ENCODE measurements at regions not wholly inside any gene's neighbourhood (a gene's known extent, or its start where the extent isn't known, plus 50 kb on each side); places are given as distances from the start of the nearest gene placed in this dataset.

GRCh38 chr1:222045236-222045635 is 303.3 kb upstream of the DUSP10 start:
- DNase-seq, result no peak
- Histone ChIP-seq H3K79me2 (ENCODE audit: insufficient read depth) (no peaks in the 10 kb centered on the region), H3F3A (replicated peaks; ENCODE audit: insufficient read depth) (peaks cover 8% of the 10 kb centered on the region), H3K9me3 (no peaks in the 10 kb centered on the region), H2AFZ (ENCODE audit: low read depth) (no peak overlapping the region), H3K9ac (no peak overlapping the region), H3K9me2 (no peaks in the 10 kb centered on the region), H3K4me3 (ENCODE audit: low read depth in 2 of 2, low read length in 1 of 2) (no peak overlapping the region), H3K36me3 (replicated peaks in 1 of 2; ENCODE audit: control insufficient read depth in 1 of 2, insufficient read depth in 2 of 2, low read length in 1 of 2) (no peaks in the 10 kb centered on the region), H4K20me1 (ENCODE audit: insufficient read depth) (no peaks in the 10 kb centered on the region), H3K27me3 (ENCODE audit: insufficient read depth) (no peaks in the 10 kb centered on the region), H3K4me1 (ENCODE audit: control insufficient read depth in 1 of 2, insufficient read depth in 2 of 2, low read depth in 1 of 2, low read length in 1 of 2) (peaks cover 13 to 50% of the 10 kb centered on the region in 2 experiments), H3K27ac (ENCODE audit: low read depth in 2 of 2, low read length in 1 of 2) (no peak overlapping the region; a peak in 1 of 4 replicates), H3K4me2 (no peak overlapping the region)
- CTCF ChIA-PET, result interaction anchor here (2.3 kb wide), 1 partner anchor 410 kb away, joined by 11 read pairs; no protein-coding TSS in a partner anchor
- POLR2A ChIA-PET, result no interaction called here
- WGBS (ENCODE audit: low lambda C conversion rate), result 57% methylated on average over 3 of the region's 3 CpGs
- TF ChIP-seq NFIC (IDR thresholded peaks at IDR 0.05; ENCODE audit: borderline replicate concordance) (no peak), EP300 (IDR thresholded peaks at IDR 0.05; ENCODE audit: borderline replicate concordance in 1 of 2, low read depth in 1 of 2, low read length in 1 of 2) (no peak), IRF3 (IDR thresholded peaks at IDR 0.05; ENCODE audit: low read depth, low read length) (no peak), ELF1 (IDR thresholded peaks at IDR 0.05) (no peak), SMC3 (IDR thresholded peaks at IDR 0.05; ENCODE audit: low read depth, low read length) (no peak), YY1 (IDR thresholded peaks at IDR 0.05; ENCODE audit: low read depth) (no peak), SIN3A (IDR thresholded peaks at IDR 0.05; ENCODE audit: borderline replicate concordance, low read depth, low read length) (no peak), RCOR1 (IDR thresholded peaks at IDR 0.05; ENCODE audit: low read length) (no peak), MEF2A (IDR thresholded peaks at IDR 0.05; ENCODE audit: borderline replicate concordance, low read depth) (no peak), POLR2AphosphoS5 (IDR thresholded peaks at IDR 0.05; ENCODE audit: low read depth, low read length) (no peak), EZH2phosphoT487 (IDR thresholded peaks at IDR 0.05; ENCODE audit: borderline replicate concordance, low read depth) (no peak), CHD2 (IDR thresholded peaks at IDR 0.05; ENCODE audit: low read length, partially characterized antibody) (no peak), FOXM1 (IDR thresholded peaks at IDR 0.05; ENCODE audit: low read depth) (no peak), RFX5 (IDR thresholded peaks at IDR 0.05; ENCODE audit: low read length) (no peak)

- 39% methylated on average over 7 of the region's 9 CpGs for WGBS (ENCODE audit: low lambda C conversion rate)
- Histone ChIP-seq H3K9me3 (no peaks in the 10 kb centered on the region), H3K27ac (ENCODE audit: low read depth in 2 of 2, low read length in 1 of 2) (peak overlapping the region; percentile 92 to 98), H3K9me2 (no peaks in the 10 kb centered on the region), H3K4me1 (ENCODE audit: control insufficient read depth in 1 of 2, insufficient read depth in 2 of 2, low read depth in 1 of 2, low read length in 1 of 2) (peaks cover 13 to 47% of the 10 kb centered on the region in 2 experiments), H2AFZ (ENCODE audit: low read depth) (no peak overlapping the region), H3K36me3 (replicated peaks in 1 of 2; ENCODE audit: control insufficient read depth in 1 of 2, insufficient read depth in 2 of 2, low read length in 1 of 2) (no peaks in the 10 kb centered on the region), H3K9ac (peak overlapping the region; percentile 37), H3K27me3 (ENCODE audit: insufficient read depth) (no peaks in the 10 kb centered on the region), H3K4me2 (peak overlapping the region; percentile 64; the same call in 1 of the 2 replicates), H4K20me1 (ENCODE audit: insufficient read depth) (no peaks in the 10 kb centered on the region), H3F3A (replicated peaks; ENCODE audit: insufficient read depth) (peaks cover 8% of the 10 kb centered on the region), H3K4me3 (ENCODE audit: low read depth in 2 of 2, low read length in 1 of 2) (no peak overlapping the region), H3K79me2 (ENCODE audit: insufficient read depth) (no peaks in the 10 kb centered on the region)
- DNase-seq, result peak; percentile 76
- ChIA-PET POLR2A (interaction anchor here (0.6 to 1.9 kb wide), 4 partner anchors 99 to 302 kb away, joined by 3 to 5 read pairs (median 4); partner anchors contain the start of gene DUSP10), CTCF (interaction anchor here (0.6 to 2.5 kb wide), 11 partner anchors 17 to 574 kb away, joined by 3 to 12 read pairs (median 3); partner anchors contain the start of gene DUSP10)
- TF ChIP-seq RAD21 (IDR thresholded peaks at IDR 0.05; ENCODE audit: low read length), result no peak; the same call in 1 of the 2 replicates
- TF ChIP-seq NFIC (IDR thresholded peaks at IDR 0.05; ENCODE audit: borderline replicate concordance), result peak; percentile 92
- TF ChIP-seq ELF1 (IDR thresholded peaks at IDR 0.05), result no peak
- 0 out of 2 replicates have a peak, but pooled peaks have one; percentile 10 for TF ChIP-seq SMC3 (IDR thresholded peaks at IDR 0.05; ENCODE audit: low read depth, low read length)
- TF ChIP-seq MXI1 (IDR thresholded peaks at IDR 0.05; ENCODE audit: low read depth, low read length), result no peak
- peak; percentile 96 for TF ChIP-seq RCOR1 (IDR thresholded peaks at IDR 0.05; ENCODE audit: low read length)
- TF ChIP-seq FOXJ3 (CRISPR knock-in tag; IDR thresholded peaks at IDR 0.05), result peak; percentile 74
- no peak for TF ChIP-seq CTCF (IDR thresholded peaks at IDR 0.05)
- no peak for TF ChIP-seq YY1 (IDR thresholded peaks at IDR 0.05; ENCODE audit: low read depth)
- no peak for TF ChIP-seq RFX5 (IDR thresholded peaks at IDR 0.05; ENCODE audit: low read length)
- 0 out of 2 replicates have a peak, but pooled peaks have one; percentile 3 for TF ChIP-seq SIN3A (IDR thresholded peaks at IDR 0.05; ENCODE audit: borderline replicate concordance, low read depth, low read length)
- TF ChIP-seq GABPA (IDR thresholded peaks at IDR 0.05; ENCODE audit: low read depth), result no peak
- peak; percentile 84 for TF ChIP-seq POLR2AphosphoS5 (IDR thresholded peaks at IDR 0.05; ENCODE audit: low read depth, low read length)
- peak; percentile 74; the same call in 1 of the 2 replicates for TF ChIP-seq TEAD4 (IDR thresholded peaks at IDR 0.05; ENCODE audit: borderline replicate concordance, insufficient read depth)
- no peak for TF ChIP-seq TAF1 (IDR thresholded peaks at IDR 0.05; ENCODE audit: borderline replicate concordance, low read depth, low read length)
- TF ChIP-seq USF1 (IDR thresholded peaks at IDR 0.05; ENCODE audit: borderline replicate concordance, low read depth), result no peak
- no peak for TF ChIP-seq EZH2phosphoT487 (IDR thresholded peaks at IDR 0.05; ENCODE audit: borderline replicate concordance, low read depth)
- peak; percentile 70; the same call in 1 of the 2 replicates for TF ChIP-seq FOXM1 (IDR thresholded peaks at IDR 0.05; ENCODE audit: low read depth)
Measured at GRCh38 chr1:222043444-222044292, 301.8 kb upstream of the DUSP10 start.
